ENCODE measurements at regions not wholly inside any gene's neighbourhood (a gene's known extent, or its start where the extent isn't known, plus 50 kb on each side); places are given as distances from the start of the nearest gene placed in this dataset.

DNA sequence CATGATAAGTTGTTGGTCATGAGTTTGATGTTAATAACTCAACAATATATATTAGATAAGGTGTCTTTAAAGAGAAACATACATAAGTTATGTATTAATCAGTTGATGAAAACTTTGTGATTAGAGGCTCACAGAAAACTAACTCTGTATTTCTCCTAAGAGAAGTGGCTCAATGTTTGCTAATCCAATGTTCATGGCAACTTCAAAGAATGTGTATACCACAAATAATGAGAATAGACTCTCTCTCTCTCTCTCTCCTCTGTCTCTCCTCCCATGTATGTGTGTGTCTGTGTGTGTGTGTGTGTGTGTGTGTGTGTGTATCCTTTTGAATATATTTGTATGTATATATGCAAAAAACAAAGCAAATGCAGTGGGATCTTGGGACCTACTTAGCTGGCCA, 1304.9 kb downstream of the MRPL39 start:
- no peak overlapping the region for H3K9ac ChIP-seq (ENCODE audit: low read depth, low read length)
- ATAC-seq (ENCODE audit: insufficient read depth, low read depth) (no peak), DNase-seq (no peak)
- H3K27me3 ChIP-seq (ENCODE audit: insufficient read depth, low read length, poor library complexity): no peaks in the 10 kb centered on the region
- H3K36me3 ChIP-seq (ENCODE audit: insufficient read depth, low read length): no peaks in the 10 kb centered on the region
- no peak overlapping the region for H3K4me2 ChIP-seq (ENCODE audit: insufficient read depth, low read length)
- H3K4me3 ChIP-seq (ENCODE audit: low read depth in 1 of 2, low read length in 2 of 2): no peak overlapping the region
- no peak overlapping the region for H3K27ac ChIP-seq (ENCODE audit: low read length)
- H3K9me3 ChIP-seq (ENCODE audit: insufficient read depth, low read length, severe bottlenecking): no peaks in the 10 kb centered on the region
- no peaks in the 10 kb centered on the region for H4K20me1 ChIP-seq (ENCODE audit: insufficient read depth, low read length)
- H2AFZ ChIP-seq (ENCODE audit: low read depth, low read length): no peak overlapping the region
- no peaks in the 10 kb centered on the region for H3K79me2 ChIP-seq (ENCODE audit: insufficient read depth, low read length)
- no peaks in the 10 kb centered on the region for H3K4me1 ChIP-seq (ENCODE audit: insufficient read depth, low read length)
- TF ChIP-seq, protein P1, sequence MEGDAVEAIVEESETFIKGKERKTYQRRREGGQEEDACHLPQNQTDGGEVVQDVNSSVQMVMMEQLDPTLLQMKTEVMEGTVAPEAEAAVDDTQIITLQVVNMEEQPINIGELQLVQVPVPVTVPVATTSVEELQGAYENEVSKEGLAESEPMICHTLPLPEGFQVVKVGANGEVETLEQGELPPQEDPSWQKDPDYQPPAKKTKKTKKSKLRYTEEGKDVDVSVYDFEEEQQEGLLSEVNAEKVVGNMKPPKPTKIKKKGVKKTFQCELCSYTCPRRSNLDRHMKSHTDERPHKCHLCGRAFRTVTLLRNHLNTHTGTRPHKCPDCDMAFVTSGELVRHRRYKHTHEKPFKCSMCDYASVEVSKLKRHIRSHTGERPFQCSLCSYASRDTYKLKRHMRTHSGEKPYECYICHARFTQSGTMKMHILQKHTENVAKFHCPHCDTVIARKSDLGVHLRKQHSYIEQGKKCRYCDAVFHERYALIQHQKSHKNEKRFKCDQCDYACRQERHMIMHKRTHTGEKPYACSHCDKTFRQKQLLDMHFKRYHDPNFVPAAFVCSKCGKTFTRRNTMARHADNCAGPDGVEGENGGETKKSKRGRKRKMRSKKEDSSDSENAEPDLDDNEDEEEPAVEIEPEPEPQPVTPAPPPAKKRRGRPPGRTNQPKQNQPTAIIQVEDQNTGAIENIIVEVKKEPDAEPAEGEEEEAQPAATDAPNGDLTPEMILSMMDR (IDR thresholded peaks at IDR 0.05; ENCODE audit: borderline replicate concordance, extremely low read depth, low read length, poor library complexity, severe bottlenecking): no peak
- TF ChIP-seq EZH2 (IDR thresholded peaks at IDR 0.05; ENCODE audit: borderline replicate concordance, low read depth, low read length, severe bottlenecking): no peak

DNA sequence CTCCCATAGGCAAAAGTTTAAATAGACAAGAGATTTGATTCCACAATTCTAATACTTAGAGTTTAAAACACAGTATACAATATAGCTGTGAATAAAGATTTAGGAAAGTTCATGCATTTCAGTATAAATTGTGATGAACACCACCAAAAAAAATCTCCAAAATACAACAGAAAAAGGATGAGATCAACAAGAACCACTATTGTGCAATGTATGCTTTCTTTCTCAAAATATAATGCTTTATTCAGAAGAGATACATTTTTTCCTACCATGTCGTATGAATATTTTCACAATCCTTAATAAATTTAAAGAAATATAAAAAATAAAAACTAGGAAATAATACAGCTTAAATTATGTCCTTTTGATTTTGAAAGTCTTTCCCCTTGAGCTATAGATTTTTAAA, 1309.2 kb downstream of the MRPL39 start:
- H2AFZ ChIP-seq (ENCODE audit: low read depth, low read length): no peak overlapping the region
- no peaks in the 10 kb centered on the region for H3K4me1 ChIP-seq (ENCODE audit: insufficient read depth, low read length)
- H3K4me2 ChIP-seq (ENCODE audit: insufficient read depth, low read length): no peak overlapping the region
- no peak overlapping the region for H3K27ac ChIP-seq (ENCODE audit: low read length)
- H3K27me3 ChIP-seq (ENCODE audit: insufficient read depth, low read length, poor library complexity): no peaks in the 10 kb centered on the region
- no peaks in the 10 kb centered on the region for H4K20me1 ChIP-seq (ENCODE audit: insufficient read depth, low read length)
- H3K9me3 ChIP-seq (ENCODE audit: insufficient read depth, low read length, severe bottlenecking): no peaks in the 10 kb centered on the region
- no peak overlapping the region for H3K4me3 ChIP-seq (ENCODE audit: low read depth in 1 of 2, low read length in 2 of 2)
- TF ChIP-seq, protein P1 (IDR thresholded peaks at IDR 0.05; ENCODE audit: borderline replicate concordance, extremely low read depth, low read length, poor library complexity, severe bottlenecking): no peak
- TF ChIP-seq EZH2 (IDR thresholded peaks at IDR 0.05; ENCODE audit: borderline replicate concordance, low read depth, low read length, severe bottlenecking): no peak
- no peak overlapping the region for H3K9ac ChIP-seq (ENCODE audit: low read depth, low read length)
- DNase-seq (no peak), ATAC-seq (ENCODE audit: insufficient read depth, low read depth) (no peak)
- H3K36me3 ChIP-seq (ENCODE audit: insufficient read depth, low read length): no peaks in the 10 kb centered on the region
- no peaks in the 10 kb centered on the region for H3K79me2 ChIP-seq (ENCODE audit: insufficient read depth, low read length)

DNA sequence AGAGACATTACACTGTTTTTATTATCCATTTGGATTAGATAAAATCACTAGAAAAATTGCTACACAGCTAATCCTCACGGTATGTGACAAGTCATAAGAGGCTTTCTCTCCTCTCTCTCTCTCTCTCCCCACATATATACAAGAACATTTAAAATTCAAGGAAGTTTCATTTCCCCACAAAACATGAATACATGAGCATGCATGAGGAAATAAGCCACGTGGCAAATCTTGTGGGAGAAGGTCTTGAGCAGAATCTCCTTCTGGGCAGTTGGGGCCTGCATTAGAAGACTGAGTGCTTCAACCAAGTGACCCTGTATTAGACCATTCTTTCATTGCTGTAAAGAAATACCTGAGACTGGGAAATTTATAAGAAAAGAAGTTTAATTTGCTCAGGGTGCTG, 1313.1 kb downstream of the MRPL39 start:
- H3K36me3 ChIP-seq (ENCODE audit: insufficient read depth, low read length): no peaks in the 10 kb centered on the region
- no peaks in the 10 kb centered on the region for H3K27me3 ChIP-seq (ENCODE audit: insufficient read depth, low read length, poor library complexity)
- H3K9me3 ChIP-seq (ENCODE audit: insufficient read depth, low read length, severe bottlenecking): no peaks in the 10 kb centered on the region
- no peaks in the 10 kb centered on the region for H3K79me2 ChIP-seq (ENCODE audit: insufficient read depth, low read length)
- ATAC-seq (ENCODE audit: insufficient read depth, low read depth) (no peak), DNase-seq (no peak)
- no peak overlapping the region for H3K4me3 ChIP-seq (ENCODE audit: low read depth in 1 of 2, low read length in 2 of 2)
- no peak overlapping the region for H3K27ac ChIP-seq (ENCODE audit: low read length)
- no peak overlapping the region for H3K9ac ChIP-seq (ENCODE audit: low read depth, low read length)
- H4K20me1 ChIP-seq (ENCODE audit: insufficient read depth, low read length): no peaks in the 10 kb centered on the region
- H3K4me1 ChIP-seq (ENCODE audit: insufficient read depth, low read length): peaks cover 4% of the 10 kb centered on the region; the same call in 1 of the 2 replicates
- H2AFZ ChIP-seq (ENCODE audit: low read depth, low read length): no peak overlapping the region
- H3K4me2 ChIP-seq (ENCODE audit: insufficient read depth, low read length): no peak overlapping the region
- no peak for TF ChIP-seq EZH2 (IDR thresholded peaks at IDR 0.05; ENCODE audit: borderline replicate concordance, low read depth, low read length, severe bottlenecking)
- TF ChIP-seq, protein P1 (IDR thresholded peaks at IDR 0.05; ENCODE audit: borderline replicate concordance, extremely low read depth, low read length, poor library complexity, severe bottlenecking): no peak

Measured in DND-41 (cell line).